Ovary (tissue), 7 donors: ENCODE measurements at regions not wholly inside any gene's neighbourhood (a gene's known extent, or its start where the extent isn't known, plus 50 kb on each side); places are given as distances from the start of the nearest gene placed in this dataset.

Source experiments
- DNase-seq, 5 donors: peaks; one replicate each; pipeline ENCODE4 v3.0.0-alpha.2; 2019 to 2020
- H3K27ac ChIP-seq, 2 donors: fragments of 200-600 bp; one replicate each; pipeline versions ENCODE4 v1.5.1 to v1.8.0; 2019 to 2022
- H3K27me3 ChIP-seq: fragments of 200-600 bp; one replicate; pipeline ENCODE4 v1.8.0; 2022
- H3K36me3 ChIP-seq: fragments of 200-600 bp; sonication (generic); one replicate; pipeline ENCODE4 v1.5.1; 2019
- H3K4me1 ChIP-seq: one replicate; pipeline ENCODE4 v1.8.1; 2013; ENCODE audit warnings: mild to moderate bottlenecking, moderate library complexity; ENCODE audit not compliant: insufficient read depth
- H3K4me3 ChIP-seq: fragments of 200-600 bp; sonication (generic); one replicate; pipeline ENCODE4 v1.5.1; 2017
- H3K9me3 ChIP-seq, 2 donors: fragments of 200-600 bp in 1 of 2; sonication (generic) in 1 of 2; one replicate each; pipeline versions ENCODE4 v1.5.1 to v1.8.1; 2013 to 2019; ENCODE audit warnings: mild to moderate bottlenecking in 1 of 2, moderate library complexity in 1 of 2
- EP300 ChIP-seq: sonication (generic); formaldehyde crosslinking; IDR thresholded peaks from one replicate; pipeline ENCODE4 v1.6.1; 2017; ENCODE audit warnings: antibody characterized with exemption
- POLR2A ChIP-seq: fragments of 450-650 bp; IDR thresholded peaks from one replicate; pipeline ENCODE4 v1.6.1; 2017; ENCODE audit warnings: antibody characterized with exemption, mild to moderate bottlenecking, moderate library complexity
- WGBS, 3 donors: extraction: QIAGEN DNeasy Blood & Tissue Kit in 1 of 3; methylation state at CpG; one replicate each; pipeline versions ENCODE4 v1.1.5 to v1.1.7; 2013 to 2017; 5-methylcytosine and 5-hydroxymethylcytosine counted together
- intact Hi-C, 4 donors: fragments of 100-400 bp; cut with DNase I; formaldehyde crosslinking; loops; one replicate each; pipeline versions ENCODE4 v1.11.0 to v1.15.1; 2022 to 2023
- TF ChIP-seq, protein P1 (sequence below), 3 donors: fragments of 450-650 bp in 2 of 3; fragments of 200-600 bp in 1 of 3; IDR thresholded peaks; one replicate each; pipeline versions ENCODE4 v1.5.1 to v1.8.0; 2016 to 2022; ENCODE audit warnings: antibody characterized with exemption in 3 of 3, mild to moderate bottlenecking in 1 of 3
- donor health status: DM: no; HTN: no; CAD: no; lungs with moderate emphysema.
- donor health status: DM: no; HTN: no; CAD: no.
- donor health status: Bipolar disorder and iron deficiency.
- donor health status: DM: no; HTN: no; CAD: no.
- donor health status: DM: yes; HTN: yes; CAD: no.

DNA sequence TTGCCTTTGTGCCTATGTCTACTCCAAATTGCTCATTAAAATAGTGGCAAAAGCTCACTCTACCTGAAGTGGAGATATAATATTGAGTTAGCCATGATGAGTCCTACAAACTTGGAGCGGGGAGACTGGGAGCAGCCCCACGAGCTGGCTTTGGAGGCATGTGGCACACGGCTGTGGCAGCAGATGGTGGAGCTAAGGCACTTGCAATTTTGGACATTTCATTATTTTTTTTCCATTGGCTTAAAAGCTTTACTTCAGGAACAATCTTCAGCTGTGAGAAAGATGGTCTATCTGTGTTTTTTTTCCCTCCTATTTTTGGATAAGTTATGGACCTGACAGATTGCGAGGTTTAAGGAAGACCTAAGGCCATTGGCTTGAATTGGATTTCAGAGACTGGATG lies 578.3 kb downstream of the CMPK2 start:
- no peak overlapping the region for H3K4me3 ChIP-seq
- no peaks in the 10 kb centered on the region for H3K9me3 ChIP-seq
- H3K27ac ChIP-seq = no peak overlapping the region
- no peaks in the 10 kb centered on the region for H3K4me1 ChIP-seq
- H3K27me3 ChIP-seq = no peaks in the 10 kb centered on the region
- no peaks in the 10 kb centered on the region for H3K36me3 ChIP-seq
- TF ChIP-seq, protein P1, sequence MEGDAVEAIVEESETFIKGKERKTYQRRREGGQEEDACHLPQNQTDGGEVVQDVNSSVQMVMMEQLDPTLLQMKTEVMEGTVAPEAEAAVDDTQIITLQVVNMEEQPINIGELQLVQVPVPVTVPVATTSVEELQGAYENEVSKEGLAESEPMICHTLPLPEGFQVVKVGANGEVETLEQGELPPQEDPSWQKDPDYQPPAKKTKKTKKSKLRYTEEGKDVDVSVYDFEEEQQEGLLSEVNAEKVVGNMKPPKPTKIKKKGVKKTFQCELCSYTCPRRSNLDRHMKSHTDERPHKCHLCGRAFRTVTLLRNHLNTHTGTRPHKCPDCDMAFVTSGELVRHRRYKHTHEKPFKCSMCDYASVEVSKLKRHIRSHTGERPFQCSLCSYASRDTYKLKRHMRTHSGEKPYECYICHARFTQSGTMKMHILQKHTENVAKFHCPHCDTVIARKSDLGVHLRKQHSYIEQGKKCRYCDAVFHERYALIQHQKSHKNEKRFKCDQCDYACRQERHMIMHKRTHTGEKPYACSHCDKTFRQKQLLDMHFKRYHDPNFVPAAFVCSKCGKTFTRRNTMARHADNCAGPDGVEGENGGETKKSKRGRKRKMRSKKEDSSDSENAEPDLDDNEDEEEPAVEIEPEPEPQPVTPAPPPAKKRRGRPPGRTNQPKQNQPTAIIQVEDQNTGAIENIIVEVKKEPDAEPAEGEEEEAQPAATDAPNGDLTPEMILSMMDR (IDR thresholded peaks at IDR 0.05) = no peak
- no peak for TF ChIP-seq POLR2A
- WGBS, 3 donors = 86 to 91% (median 88%) methylated on average over 4 of the region's 4 CpGs
- DNase-seq = no peak
- intact Hi-C loops = no loop called here

DNA sequence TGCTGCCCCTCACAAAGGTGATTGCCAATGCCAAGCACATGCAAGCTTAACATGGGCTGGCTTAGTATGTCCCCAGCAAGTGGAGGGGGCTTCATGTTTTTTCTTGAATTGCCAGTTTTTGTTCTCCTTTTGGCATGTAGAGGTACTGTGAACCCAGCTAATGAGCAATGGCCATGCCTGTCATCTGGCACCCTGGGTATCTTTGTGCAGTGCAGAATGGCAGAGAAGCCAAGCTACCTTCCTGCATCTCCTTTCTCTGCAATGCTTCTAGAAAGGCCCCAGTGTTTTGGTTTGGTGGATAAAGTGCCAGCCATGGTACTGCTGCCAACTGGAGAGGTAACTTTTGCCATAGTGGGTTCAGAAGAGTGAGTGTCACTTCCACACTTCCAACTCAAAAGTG lies 576.9 kb downstream of the CMPK2 start:
- Histone ChIP-seq H3K36me3 (no peaks in the 10 kb centered on the region), H3K9me3 (no peaks in the 10 kb centered on the region), H3K27ac (no peak overlapping the region), H3K4me1 (no peaks in the 10 kb centered on the region), H3K4me3 (no peak overlapping the region), H3K27me3 (no peaks in the 10 kb centered on the region)
- intact Hi-C loops = no loop called here
- TF ChIP-seq EP300 (no peak), POLR2A (no peak)
- TF ChIP-seq, protein P1 (IDR thresholded peaks at IDR 0.05) = no peak
- DNase-seq = no peak

- WGBS, 3 donors = 77 to 80% (median 79%) methylated on average over 9 of the region's 9 CpGs
- TF ChIP-seq EP300 = no peak
- TF ChIP-seq, protein P1 (IDR thresholded peaks at IDR 0.05) = no peak
- no peak for TF ChIP-seq POLR2A
- intact Hi-C loops = no loop called here
- Histone ChIP-seq H3K36me3 (no peaks in the 10 kb centered on the region), H3K27ac (no peak overlapping the region), H3K4me3 (no peak overlapping the region), H3K27me3 (no peaks in the 10 kb centered on the region), H3K4me1 (no peaks in the 10 kb centered on the region), H3K9me3 (no peaks in the 10 kb centered on the region)
- DNase-seq = no peak
Measured at GRCh38 chr2:6290217-6291015, 575.3 kb downstream of the CMPK2 start.

DNA sequence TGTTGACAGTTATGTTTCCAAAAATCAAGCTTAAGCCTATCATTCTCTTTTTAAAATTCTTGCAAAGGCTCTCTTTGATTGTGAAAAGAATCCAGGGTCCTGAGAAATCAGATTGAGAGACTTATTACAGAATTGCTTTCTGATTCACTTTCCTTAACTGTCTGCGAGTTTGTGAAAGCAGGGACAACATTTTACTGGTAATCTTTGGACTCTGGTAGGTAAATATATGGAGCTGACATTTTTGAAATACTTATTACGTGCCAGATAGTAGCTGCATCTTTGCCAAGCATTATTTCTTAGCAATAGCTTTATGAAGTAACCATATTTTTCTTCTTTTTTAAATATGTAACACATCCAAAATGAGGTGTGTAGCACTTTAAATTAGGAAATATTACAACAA lies 570.9 kb downstream of the CMPK2 start:
- TF ChIP-seq EP300 (no peak), POLR2A (no peak)
- TF ChIP-seq, protein P1 (IDR thresholded peaks at IDR 0.05) = no peak
- Histone ChIP-seq H3K4me3 (no peak overlapping the region), H3K27ac (no peak overlapping the region), H3K36me3 (no peaks in the 10 kb centered on the region), H3K27me3 (no peaks in the 10 kb centered on the region), H3K4me1 (no peaks in the 10 kb centered on the region), H3K9me3 (peaks cover 0 to 4% of the 10 kb centered on the region in 2 donors)
- intact Hi-C loops = no loop called here
- DNase-seq = no peak
- 30 to 48% (median 45%) methylated on average over 2 of the region's 2 CpGs for WGBS, 3 donors
